H1 (cell line): ENCODE measurements at regions not wholly inside any gene's neighbourhood (a gene's known extent, or its start where the extent isn't known, plus 50 kb on each side); places are given as distances from the start of the nearest gene placed in this dataset.

ENCODE experiments used
- CTCF ChIA-PET: fragments of 300-600 bp; sonication (Branson Sonifier 250); formaldehyde crosslinking; loops from one replicate; lab custom pipeline; 2021; ENCODE audit not compliant: partially characterized antibody; lab: Charles Lee
- POLR2A ChIA-PET: fragments of 300-600 bp; sonication (Branson Sonifier 250); formaldehyde crosslinking; loops from one replicate; lab custom pipeline; 2021; ENCODE audit warnings: inconsistent platforms; ENCODE audit not compliant: partially characterized antibody; lab: Charles Lee
- DNase-seq, 2 experiments: peaks; one replicate each; pipeline versions ENCODE4 v3.0.0 to v3.0.0-alpha.2; 2010 to 2022; ENCODE audit warnings: low spot score in 2 of 2, low read depth in 1 of 2, mixed read lengths in 1 of 2
- FAIRE-seq: peaks from 2 replicates; lab custom pipeline; 2011; peaks lifted over from hg19 to GRCh38; lab: Jason Lieb, UNC
- H2AFZ ChIP-seq: 2 replicates; pipeline ENCODE4 v1.8.1; 2012; ENCODE audit warnings: low read length, inconsistent platforms
- H2AK5ac ChIP-seq: 2 replicates; pipeline ENCODE4 v1.6.1; 2013; ENCODE audit warnings: low read depth, low read length
- H2BK120ac ChIP-seq: replicated peaks from 2 replicates; pipeline ENCODE3; 2013; ENCODE audit warnings: low read depth, low read length, inconsistent platforms
- H2BK12ac ChIP-seq: 2 replicates; pipeline ENCODE4 v1.6.1; 2013; ENCODE audit warnings: low read depth, low read length
- H2BK15ac ChIP-seq: 2 replicates; pipeline ENCODE4 v1.6.1; 2013; ENCODE audit warnings: low read length
- H2BK20ac ChIP-seq: 2 replicates; pipeline ENCODE4 v1.6.1; 2013; ENCODE audit warnings: low read length
- H2BK5ac ChIP-seq: 2 replicates; pipeline ENCODE4 v1.6.1; 2013; ENCODE audit warnings: low read depth, low read length
- H3K14ac ChIP-seq: 2 replicates; pipeline ENCODE4 v1.6.1; 2013; ENCODE audit warnings: inconsistent platforms; ENCODE audit not compliant: insufficient read length
- H3K18ac ChIP-seq: 2 replicates; pipeline ENCODE4 v1.6.1; 2013; ENCODE audit warnings: low read length; ENCODE audit errors: extremely low read depth
- H3K23ac ChIP-seq: 2 replicates; pipeline ENCODE4 v1.6.1; 2013; ENCODE audit warnings: inconsistent platforms; ENCODE audit not compliant: insufficient read length
- H3K23me2 ChIP-seq: 2 replicates; pipeline ENCODE4 v1.6.1; 2013; ENCODE audit warnings: low read depth, low read length
- H3K27ac ChIP-seq: 2 replicates; pipeline ENCODE4 v1.6.1; 2011; ENCODE audit warnings: low read depth, low read length, inconsistent platforms
- H3K27me3 ChIP-seq, 4 experiments: replicated peaks in 1 of 4; 1 replicate in 1 of 4; 2 replicates in 3 of 4; pipeline versions ENCODE4 v1.6.1 to v1.8.1; 2011 to 2013; ENCODE audit warnings: low read length in 3 of 4, mild to moderate bottlenecking in 3 of 4, inconsistent platforms in 2 of 4, mixed read lengths in 2 of 4, moderate library complexity in 1 of 4; ENCODE audit not compliant: control insufficient read depth in 3 of 4, insufficient read depth in 3 of 4; ENCODE audit errors: extremely low read depth in 1 of 4
- H3K36me3 ChIP-seq, 4 experiments: 2 replicates each; pipeline versions ENCODE4 v1.6.1 to v1.8.1; 2011 to 2013; ENCODE audit warnings: mild to moderate bottlenecking in 4 of 4, low read length in 3 of 4, moderate library complexity in 2 of 4, control low read depth in 1 of 4, inconsistent platforms in 1 of 4; ENCODE audit not compliant: insufficient read depth in 4 of 4, control insufficient read depth in 2 of 4
- H3K4ac ChIP-seq: replicated peaks from 2 replicates; pipeline ENCODE3; 2013; ENCODE audit warnings: low read length, low read depth, mixed read lengths, inconsistent platforms; ENCODE audit not compliant: insufficient read length
- H3K4me1 ChIP-seq, 4 experiments: replicated peaks in 1 of 4; 1 replicate in 1 of 4; 2 replicates in 3 of 4; pipeline versions ENCODE4 v1.6.1 to v1.8.1; 2011 to 2013; ENCODE audit warnings: low read length in 3 of 4, inconsistent platforms in 2 of 4, mixed read lengths in 1 of 4; ENCODE audit not compliant: insufficient read depth in 4 of 4, control insufficient read depth in 3 of 4
- H3K4me2 ChIP-seq, 2 experiments: 2 replicates each; pipeline versions ENCODE4 v1.6.1 to v1.8.1; 2011 to 2013; ENCODE audit warnings: low read depth in 2 of 2, low read length in 2 of 2, control low read depth in 1 of 2, inconsistent platforms in 1 of 2, mild to moderate bottlenecking in 1 of 2; ENCODE audit not compliant: insufficient read depth in 1 of 2
- H3K4me3 ChIP-seq, 4 experiments: fragments of 200-600, 300-600 bp in 1 of 4; sonication (generic), shearing (Covaris generic), sonication (Bioruptor Twin) in 1 of 4; 2 replicates each; pipeline versions ENCODE4 v1.5.1 to v1.8.1; 2011 to 2016; ENCODE audit warnings: low read length in 4 of 4, low read depth in 3 of 4, control low read depth in 2 of 4, inconsistent platforms in 2 of 4, mild to moderate bottlenecking in 2 of 4, mixed read lengths in 1 of 4, moderate library complexity in 1 of 4; ENCODE audit not compliant: insufficient read depth in 2 of 4; ENCODE audit errors: extremely low read depth in 1 of 4
- H3K56ac ChIP-seq: replicated peaks from 2 replicates; pipeline ENCODE3; 2013; ENCODE audit warnings: low read depth, mild to moderate bottlenecking, mixed read lengths, low read length, inconsistent platforms; ENCODE audit not compliant: insufficient read length
- H3K79me1 ChIP-seq: 2 replicates; pipeline ENCODE4 v1.6.1; 2013; ENCODE audit warnings: low read depth, low read length, control low read depth
- H3K79me2 ChIP-seq, 2 experiments: 2 replicates each; pipeline versions ENCODE4 v1.6.1 to v1.8.1; 2012 to 2013; ENCODE audit warnings: low read length in 2 of 2, mild to moderate bottlenecking in 2 of 2, inconsistent platforms in 1 of 2; ENCODE audit not compliant: insufficient read depth in 2 of 2, control insufficient read depth in 1 of 2
- H3K9ac ChIP-seq, 4 experiments: replicated peaks in 1 of 4; 1 replicate in 1 of 4; 2 replicates in 3 of 4; pipeline versions ENCODE4 v1.6.1 to v1.8.1; 2011 to 2013; ENCODE audit warnings: low read depth in 3 of 4, low read length in 3 of 4, control low read depth in 2 of 4, mild to moderate bottlenecking in 2 of 4, moderate library complexity in 2 of 4, inconsistent platforms in 1 of 4; ENCODE audit errors: extremely low read depth in 1 of 4
- H3K9me3 ChIP-seq, 2 experiments: 2 replicates each; pipeline versions ENCODE4 v1.6.1 to v1.8.1; 2012 to 2013; ENCODE audit warnings: mild to moderate bottlenecking in 2 of 2, moderate library complexity in 2 of 2, control low read depth in 1 of 2, inconsistent platforms in 1 of 2, low read depth in 1 of 2, low read length in 1 of 2, mixed read lengths in 1 of 2; ENCODE audit not compliant: insufficient read depth in 2 of 2
- H4K20me1 ChIP-seq, 2 experiments: replicated peaks in 1 of 2; 2 replicates each; pipeline versions ENCODE3 to v1.8.1; 2011 to 2013; ENCODE audit warnings: inconsistent platforms in 2 of 2, low read length in 2 of 2, mild to moderate bottlenecking in 1 of 2; ENCODE audit not compliant: insufficient read depth in 2 of 2, control insufficient read depth in 1 of 2
- H4K5ac ChIP-seq: 2 replicates; pipeline ENCODE4 v1.6.1; 2013; ENCODE audit warnings: low read length, low read depth, mixed read lengths, inconsistent platforms; ENCODE audit not compliant: insufficient read length
- H4K8ac ChIP-seq: 2 replicates; pipeline ENCODE4 v1.8.0; 2013; ENCODE audit warnings: mild to moderate bottlenecking, moderate library complexity, low read length, inconsistent platforms; ENCODE audit not compliant: insufficient read depth; ENCODE audit errors: extremely low read depth
- H4K91ac ChIP-seq: replicated peaks from 2 replicates; pipeline ENCODE3; 2013; ENCODE audit warnings: low read length, mixed read lengths, inconsistent platforms; ENCODE audit not compliant: insufficient read length
- WGBS, 2 experiments: shearing (Covaris generic) in 1 of 2; methylation state at CpG; one replicate each; pipeline versions ENCODE4 v1.1.6 to v1.1.7; 2013 to 2015; ENCODE audit warnings: low lambda C conversion rate in 2 of 2, mixed read lengths in 2 of 2, inconsistent platforms in 1 of 2, low coverage in 1 of 2, missing lambda C conversion rate in 1 of 2; ENCODE audit not compliant: insufficient replicate concordance in 2 of 2, insufficient coverage in 1 of 2, insufficient read length in 1 of 2; ENCODE audit errors: extremely low coverage in 1 of 2, missing lambda C conversion rate in 1 of 2; 5-methylcytosine and 5-hydroxymethylcytosine counted together
- TF ChIP-seq, protein P1 (sequence below): fragments of 300-600 bp; sonication (generic); IDR thresholded peaks from 2 replicates; pipeline ENCODE4 v1.7.1; 2012; ENCODE audit warnings: low read length, moderate library complexity, mild to moderate bottlenecking, inconsistent platforms; ENCODE audit not compliant: insufficient replicate concordance

DNA sequence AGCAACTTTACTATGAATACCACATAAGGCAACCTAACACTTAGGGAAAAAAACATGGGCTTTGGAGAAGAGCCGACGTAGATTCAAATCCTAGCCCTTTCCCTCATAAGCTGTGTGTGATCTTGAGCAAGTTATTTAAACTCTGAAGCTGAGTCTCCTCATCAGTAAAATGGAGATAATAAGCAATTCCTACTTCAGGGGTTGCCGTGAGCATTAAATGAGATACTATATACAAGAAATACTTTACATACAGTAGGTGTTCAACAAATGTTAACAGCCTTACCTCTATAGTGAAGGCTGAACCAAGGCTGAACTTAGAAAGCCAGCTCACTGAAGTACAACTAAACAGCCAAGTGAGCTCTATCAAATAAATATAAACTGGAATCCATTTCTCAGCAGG lies 146.2 kb upstream of the DKK2 start:
- Histone ChIP-seq H4K5ac (no peak overlapping the region), H2AK5ac (no peak overlapping the region), H3K18ac (no peak overlapping the region), H3K14ac (no peak overlapping the region), H3K4me3 (no peak overlapping the region), H3K23ac (no peak overlapping the region), H4K8ac (no peak overlapping the region), H3K4me2 (no peak overlapping the region), H3K79me2 (no peaks in the 10 kb centered on the region), H2BK120ac (no peak overlapping the region), H3K4me1 (no peaks in the 10 kb centered on the region), H4K20me1 (no peaks in the 10 kb centered on the region), H2AFZ (no peak overlapping the region), H3K36me3 (no peaks in the 10 kb centered on the region), H3K79me1 (no peaks in the 10 kb centered on the region), H3K9me3 (no peaks in the 10 kb centered on the region), H2BK12ac (no peak overlapping the region), H2BK5ac (no peak overlapping the region), H3K9ac (no peak overlapping the region), H2BK20ac (no peak overlapping the region), H3K23me2 (no peaks in the 10 kb centered on the region), H3K27ac (no peak overlapping the region), H3K27me3 (no peaks in the 10 kb centered on the region), H3K56ac (no peak overlapping the region), H2BK15ac (no peak overlapping the region), H3K4ac (no peak overlapping the region), H4K91ac (no peak overlapping the region)
- no peak for FAIRE-seq
- ChIA-PET CTCF (interaction anchor here (0.7 to 9.1 kb wide), 24 partner anchors 10 to 812 kb away, joined by 3 to 86 read pairs (median 5); partner anchors contain the start of gene DKK2), POLR2A (no interaction called here)
- 97% methylated on average over 3 of the region's 3 CpGs; no CpG with 5 or more reads in 1 of the 2 experiments for WGBS, 2 experiments
- no peak for DNase-seq
- TF ChIP-seq, protein P1, sequence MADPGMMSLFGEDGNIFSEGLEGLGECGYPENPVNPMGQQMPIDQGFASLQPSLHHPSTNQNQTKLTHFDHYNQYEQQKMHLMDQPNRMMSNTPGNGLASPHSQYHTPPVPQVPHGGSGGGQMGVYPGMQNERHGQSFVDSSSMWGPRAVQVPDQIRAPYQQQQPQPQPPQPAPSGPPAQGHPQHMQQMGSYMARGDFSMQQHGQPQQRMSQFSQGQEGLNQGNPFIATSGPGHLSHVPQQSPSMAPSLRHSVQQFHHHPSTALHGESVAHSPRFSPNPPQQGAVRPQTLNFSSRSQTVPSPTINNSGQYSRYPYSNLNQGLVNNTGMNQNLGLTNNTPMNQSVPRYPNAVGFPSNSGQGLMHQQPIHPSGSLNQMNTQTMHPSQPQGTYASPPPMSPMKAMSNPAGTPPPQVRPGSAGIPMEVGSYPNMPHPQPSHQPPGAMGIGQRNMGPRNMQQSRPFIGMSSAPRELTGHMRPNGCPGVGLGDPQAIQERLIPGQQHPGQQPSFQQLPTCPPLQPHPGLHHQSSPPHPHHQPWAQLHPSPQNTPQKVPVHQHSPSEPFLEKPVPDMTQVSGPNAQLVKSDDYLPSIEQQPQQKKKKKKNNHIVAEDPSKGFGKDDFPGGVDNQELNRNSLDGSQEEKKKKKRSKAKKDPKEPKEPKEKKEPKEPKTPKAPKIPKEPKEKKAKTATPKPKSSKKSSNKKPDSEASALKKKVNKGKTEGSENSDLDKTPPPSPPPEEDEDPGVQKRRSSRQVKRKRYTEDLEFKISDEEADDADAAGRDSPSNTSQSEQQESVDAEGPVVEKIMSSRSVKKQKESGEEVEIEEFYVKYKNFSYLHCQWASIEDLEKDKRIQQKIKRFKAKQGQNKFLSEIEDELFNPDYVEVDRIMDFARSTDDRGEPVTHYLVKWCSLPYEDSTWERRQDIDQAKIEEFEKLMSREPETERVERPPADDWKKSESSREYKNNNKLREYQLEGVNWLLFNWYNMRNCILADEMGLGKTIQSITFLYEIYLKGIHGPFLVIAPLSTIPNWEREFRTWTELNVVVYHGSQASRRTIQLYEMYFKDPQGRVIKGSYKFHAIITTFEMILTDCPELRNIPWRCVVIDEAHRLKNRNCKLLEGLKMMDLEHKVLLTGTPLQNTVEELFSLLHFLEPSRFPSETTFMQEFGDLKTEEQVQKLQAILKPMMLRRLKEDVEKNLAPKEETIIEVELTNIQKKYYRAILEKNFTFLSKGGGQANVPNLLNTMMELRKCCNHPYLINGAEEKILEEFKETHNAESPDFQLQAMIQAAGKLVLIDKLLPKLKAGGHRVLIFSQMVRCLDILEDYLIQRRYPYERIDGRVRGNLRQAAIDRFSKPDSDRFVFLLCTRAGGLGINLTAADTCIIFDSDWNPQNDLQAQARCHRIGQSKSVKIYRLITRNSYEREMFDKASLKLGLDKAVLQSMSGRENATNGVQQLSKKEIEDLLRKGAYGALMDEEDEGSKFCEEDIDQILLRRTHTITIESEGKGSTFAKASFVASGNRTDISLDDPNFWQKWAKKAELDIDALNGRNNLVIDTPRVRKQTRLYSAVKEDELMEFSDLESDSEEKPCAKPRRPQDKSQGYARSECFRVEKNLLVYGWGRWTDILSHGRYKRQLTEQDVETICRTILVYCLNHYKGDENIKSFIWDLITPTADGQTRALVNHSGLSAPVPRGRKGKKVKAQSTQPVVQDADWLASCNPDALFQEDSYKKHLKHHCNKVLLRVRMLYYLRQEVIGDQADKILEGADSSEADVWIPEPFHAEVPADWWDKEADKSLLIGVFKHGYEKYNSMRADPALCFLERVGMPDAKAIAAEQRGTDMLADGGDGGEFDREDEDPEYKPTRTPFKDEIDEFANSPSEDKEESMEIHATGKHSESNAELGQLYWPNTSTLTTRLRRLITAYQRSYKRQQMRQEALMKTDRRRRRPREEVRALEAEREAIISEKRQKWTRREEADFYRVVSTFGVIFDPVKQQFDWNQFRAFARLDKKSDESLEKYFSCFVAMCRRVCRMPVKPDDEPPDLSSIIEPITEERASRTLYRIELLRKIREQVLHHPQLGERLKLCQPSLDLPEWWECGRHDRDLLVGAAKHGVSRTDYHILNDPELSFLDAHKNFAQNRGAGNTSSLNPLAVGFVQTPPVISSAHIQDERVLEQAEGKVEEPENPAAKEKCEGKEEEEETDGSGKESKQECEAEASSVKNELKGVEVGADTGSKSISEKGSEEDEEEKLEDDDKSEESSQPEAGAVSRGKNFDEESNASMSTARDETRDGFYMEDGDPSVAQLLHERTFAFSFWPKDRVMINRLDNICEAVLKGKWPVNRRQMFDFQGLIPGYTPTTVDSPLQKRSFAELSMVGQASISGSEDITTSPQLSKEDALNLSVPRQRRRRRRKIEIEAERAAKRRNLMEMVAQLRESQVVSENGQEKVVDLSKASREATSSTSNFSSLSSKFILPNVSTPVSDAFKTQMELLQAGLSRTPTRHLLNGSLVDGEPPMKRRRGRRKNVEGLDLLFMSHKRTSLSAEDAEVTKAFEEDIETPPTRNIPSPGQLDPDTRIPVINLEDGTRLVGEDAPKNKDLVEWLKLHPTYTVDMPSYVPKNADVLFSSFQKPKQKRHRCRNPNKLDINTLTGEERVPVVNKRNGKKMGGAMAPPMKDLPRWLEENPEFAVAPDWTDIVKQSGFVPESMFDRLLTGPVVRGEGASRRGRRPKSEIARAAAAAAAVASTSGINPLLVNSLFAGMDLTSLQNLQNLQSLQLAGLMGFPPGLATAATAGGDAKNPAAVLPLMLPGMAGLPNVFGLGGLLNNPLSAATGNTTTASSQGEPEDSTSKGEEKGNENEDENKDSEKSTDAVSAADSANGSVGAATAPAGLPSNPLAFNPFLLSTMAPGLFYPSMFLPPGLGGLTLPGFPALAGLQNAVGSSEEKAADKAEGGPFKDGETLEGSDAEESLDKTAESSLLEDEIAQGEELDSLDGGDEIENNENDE, result no peak
